ENCODE measurements at regions not wholly inside any gene's neighbourhood (a gene's known extent, or its start where the extent isn't known, plus 50 kb on each side); places are given as distances from the start of the nearest gene placed in this dataset.

DNA sequence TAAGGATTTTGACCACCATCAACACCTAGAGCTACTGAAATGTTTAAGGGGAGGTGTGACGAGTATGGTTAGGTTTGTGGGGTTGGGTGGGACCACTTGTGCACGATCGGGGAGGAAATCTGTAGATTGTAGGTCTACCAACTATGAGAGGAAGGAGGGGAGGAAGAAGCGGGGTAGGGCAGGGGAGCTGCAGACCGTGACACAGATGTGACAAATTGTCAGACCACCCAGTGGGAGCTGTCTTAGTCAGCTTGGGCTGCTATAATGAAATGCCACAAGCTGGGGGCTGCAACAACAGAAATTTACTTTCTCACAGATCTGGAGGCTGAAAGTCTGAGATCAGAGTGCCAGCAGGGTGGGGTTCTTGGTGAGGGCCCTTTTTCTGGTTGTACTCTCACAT, 62.2 kb upstream of the ARGLU1 start:
- no peaks in the 10 kb centered on the region for H3K36me3 Mint-ChIP-seq
- ChIA-PET POLR2A (no interaction called here), CTCF (interaction anchor here (3.7 kb wide), 1 partner anchor 10 kb away, joined by 17 read pairs; no protein-coding TSS in a partner anchor)
- TF ChIP-seq CDX4 (CRISPR knock-in tag; IDR thresholded peaks at IDR 0.05; ENCODE audit: borderline replicate concordance): no peak
- no peak for TF ChIP-seq RORB (CRISPR knock-in tag; IDR thresholded peaks at IDR 0.05)
- TF ChIP-seq NFATC4 (CRISPR knock-in tag; IDR thresholded peaks at IDR 0.05): no peak
- TF ChIP-seq GABPB1 (CRISPR knock-in tag; IDR thresholded peaks at IDR 0.05): no peak
- TF ChIP-seq TP53 (CRISPR knock-in tag; IDR thresholded peaks at IDR 0.05): no peak
- TF ChIP-seq, protein P1, sequence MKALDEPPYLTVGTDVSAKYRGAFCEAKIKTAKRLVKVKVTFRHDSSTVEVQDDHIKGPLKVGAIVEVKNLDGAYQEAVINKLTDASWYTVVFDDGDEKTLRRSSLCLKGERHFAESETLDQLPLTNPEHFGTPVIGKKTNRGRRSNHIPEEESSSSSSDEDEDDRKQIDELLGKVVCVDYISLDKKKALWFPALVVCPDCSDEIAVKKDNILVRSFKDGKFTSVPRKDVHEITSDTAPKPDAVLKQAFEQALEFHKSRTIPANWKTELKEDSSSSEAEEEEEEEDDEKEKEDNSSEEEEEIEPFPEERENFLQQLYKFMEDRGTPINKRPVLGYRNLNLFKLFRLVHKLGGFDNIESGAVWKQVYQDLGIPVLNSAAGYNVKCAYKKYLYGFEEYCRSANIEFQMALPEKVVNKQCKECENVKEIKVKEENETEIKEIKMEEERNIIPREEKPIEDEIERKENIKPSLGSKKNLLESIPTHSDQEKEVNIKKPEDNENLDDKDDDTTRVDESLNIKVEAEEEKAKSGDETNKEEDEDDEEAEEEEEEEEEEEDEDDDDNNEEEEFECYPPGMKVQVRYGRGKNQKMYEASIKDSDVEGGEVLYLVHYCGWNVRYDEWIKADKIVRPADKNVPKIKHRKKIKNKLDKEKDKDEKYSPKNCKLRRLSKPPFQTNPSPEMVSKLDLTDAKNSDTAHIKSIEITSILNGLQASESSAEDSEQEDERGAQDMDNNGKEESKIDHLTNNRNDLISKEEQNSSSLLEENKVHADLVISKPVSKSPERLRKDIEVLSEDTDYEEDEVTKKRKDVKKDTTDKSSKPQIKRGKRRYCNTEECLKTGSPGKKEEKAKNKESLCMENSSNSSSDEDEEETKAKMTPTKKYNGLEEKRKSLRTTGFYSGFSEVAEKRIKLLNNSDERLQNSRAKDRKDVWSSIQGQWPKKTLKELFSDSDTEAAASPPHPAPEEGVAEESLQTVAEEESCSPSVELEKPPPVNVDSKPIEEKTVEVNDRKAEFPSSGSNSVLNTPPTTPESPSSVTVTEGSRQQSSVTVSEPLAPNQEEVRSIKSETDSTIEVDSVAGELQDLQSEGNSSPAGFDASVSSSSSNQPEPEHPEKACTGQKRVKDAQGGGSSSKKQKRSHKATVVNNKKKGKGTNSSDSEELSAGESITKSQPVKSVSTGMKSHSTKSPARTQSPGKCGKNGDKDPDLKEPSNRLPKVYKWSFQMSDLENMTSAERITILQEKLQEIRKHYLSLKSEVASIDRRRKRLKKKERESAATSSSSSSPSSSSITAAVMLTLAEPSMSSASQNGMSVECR (CRISPR knock-in tag; IDR thresholded peaks at IDR 0.05; ENCODE audit: borderline replicate concordance): no peak
- TF ChIP-seq, protein P2, sequence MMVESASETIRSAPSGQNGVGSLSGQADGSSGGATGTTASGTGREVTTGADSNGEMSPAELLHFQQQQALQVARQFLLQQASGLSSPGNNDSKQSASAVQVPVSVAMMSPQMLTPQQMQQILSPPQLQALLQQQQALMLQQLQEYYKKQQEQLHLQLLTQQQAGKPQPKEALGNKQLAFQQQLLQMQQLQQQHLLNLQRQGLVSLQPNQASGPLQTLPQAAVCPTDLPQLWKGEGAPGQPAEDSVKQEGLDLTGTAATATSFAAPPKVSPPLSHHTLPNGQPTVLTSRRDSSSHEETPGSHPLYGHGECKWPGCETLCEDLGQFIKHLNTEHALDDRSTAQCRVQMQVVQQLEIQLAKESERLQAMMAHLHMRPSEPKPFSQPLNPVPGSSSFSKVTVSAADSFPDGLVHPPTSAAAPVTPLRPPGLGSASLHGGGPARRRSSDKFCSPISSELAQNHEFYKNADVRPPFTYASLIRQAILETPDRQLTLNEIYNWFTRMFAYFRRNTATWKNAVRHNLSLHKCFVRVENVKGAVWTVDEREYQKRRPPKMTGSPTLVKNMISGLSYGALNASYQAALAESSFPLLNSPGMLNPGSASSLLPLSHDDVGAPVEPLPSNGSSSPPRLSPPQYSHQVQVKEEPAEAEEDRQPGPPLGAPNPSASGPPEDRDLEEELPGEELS (CRISPR knock-in tag; IDR thresholded peaks at IDR 0.05): no peak
- TF ChIP-seq CBFB (CRISPR knock-in tag; IDR thresholded peaks at IDR 0.05; ENCODE audit: low read depth): no peak
- TF ChIP-seq FOXK1 (CRISPR knock-in tag; IDR thresholded peaks at IDR 0.05): no peak
- TF ChIP-seq SMAD4 (CRISPR knock-in tag; IDR thresholded peaks at IDR 0.05): no peak
- TF ChIP-seq AR (CRISPR knock-in tag; IDR thresholded peaks at IDR 0.05): no peak
- TF ChIP-seq ZBTB21 (CRISPR knock-in tag; IDR thresholded peaks at IDR 0.05; ENCODE audit: borderline replicate concordance): no peak
- TF ChIP-seq, protein P3, sequence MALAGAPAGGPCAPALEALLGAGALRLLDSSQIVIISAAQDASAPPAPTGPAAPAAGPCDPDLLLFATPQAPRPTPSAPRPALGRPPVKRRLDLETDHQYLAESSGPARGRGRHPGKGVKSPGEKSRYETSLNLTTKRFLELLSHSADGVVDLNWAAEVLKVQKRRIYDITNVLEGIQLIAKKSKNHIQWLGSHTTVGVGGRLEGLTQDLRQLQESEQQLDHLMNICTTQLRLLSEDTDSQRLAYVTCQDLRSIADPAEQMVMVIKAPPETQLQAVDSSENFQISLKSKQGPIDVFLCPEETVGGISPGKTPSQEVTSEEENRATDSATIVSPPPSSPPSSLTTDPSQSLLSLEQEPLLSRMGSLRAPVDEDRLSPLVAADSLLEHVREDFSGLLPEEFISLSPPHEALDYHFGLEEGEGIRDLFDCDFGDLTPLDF (CRISPR knock-in tag; IDR thresholded peaks at IDR 0.05): no peak
- TF ChIP-seq, protein P4, sequence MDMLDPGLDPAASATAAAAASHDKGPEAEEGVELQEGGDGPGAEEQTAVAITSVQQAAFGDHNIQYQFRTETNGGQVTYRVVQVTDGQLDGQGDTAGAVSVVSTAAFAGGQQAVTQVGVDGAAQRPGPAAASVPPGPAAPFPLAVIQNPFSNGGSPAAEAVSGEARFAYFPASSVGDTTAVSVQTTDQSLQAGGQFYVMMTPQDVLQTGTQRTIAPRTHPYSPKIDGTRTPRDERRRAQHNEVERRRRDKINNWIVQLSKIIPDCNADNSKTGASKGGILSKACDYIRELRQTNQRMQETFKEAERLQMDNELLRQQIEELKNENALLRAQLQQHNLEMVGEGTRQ (CRISPR knock-in tag; IDR thresholded peaks at IDR 0.05): no peak
- no peak for TF ChIP-seq ZNF416 (CRISPR knock-in tag; IDR thresholded peaks at IDR 0.05)
- no peak for TF ChIP-seq PREB (CRISPR knock-in tag; IDR thresholded peaks at IDR 0.05; ENCODE audit: borderline replicate concordance)
- TF ChIP-seq TCF7 (CRISPR knock-in tag; IDR thresholded peaks at IDR 0.05; ENCODE audit: low read depth): no peak
- TF ChIP-seq NR1H2 (CRISPR knock-in tag; IDR thresholded peaks at IDR 0.05): no peak
- TF ChIP-seq E2F5 (CRISPR knock-in tag; IDR thresholded peaks at IDR 0.05): no peak
- no peak for TF ChIP-seq NFYB (CRISPR knock-in tag; conservative IDR thresholded peaks at IDR 0.05; ENCODE audit: low read depth)
- H3K4me1 Mint-ChIP-seq: 0 out of 2 replicates have a peak, but pooled peaks cover 3% of the 10 kb centered on the region
- ATAC-seq (no peak), DNase-seq (ENCODE audit: low spot score) (no peak)
- no peaks in the 10 kb centered on the region for H3K27me3 Mint-ChIP-seq (ENCODE audit: low read depth)
- H3K9me3 Mint-ChIP-seq: 0 out of 2 replicates have a peak, but pooled peaks cover 3% of the 10 kb centered on the region
- no peak overlapping the region for H3K4me3 Mint-ChIP-seq
- H3K27ac Mint-ChIP-seq: no peak overlapping the region
